Fibroblast of upper back skin (primary cell): ENCODE measurements at regions not wholly inside any gene's neighbourhood (a gene's known extent, or its start where the extent isn't known, plus 50 kb on each side); places are given as distances from the start of the nearest gene placed in this dataset.

Experiments used
- DNase-seq: peaks from one replicate; pipeline ENCODE4 v3.0.0-alpha.2; 2013

DNA sequence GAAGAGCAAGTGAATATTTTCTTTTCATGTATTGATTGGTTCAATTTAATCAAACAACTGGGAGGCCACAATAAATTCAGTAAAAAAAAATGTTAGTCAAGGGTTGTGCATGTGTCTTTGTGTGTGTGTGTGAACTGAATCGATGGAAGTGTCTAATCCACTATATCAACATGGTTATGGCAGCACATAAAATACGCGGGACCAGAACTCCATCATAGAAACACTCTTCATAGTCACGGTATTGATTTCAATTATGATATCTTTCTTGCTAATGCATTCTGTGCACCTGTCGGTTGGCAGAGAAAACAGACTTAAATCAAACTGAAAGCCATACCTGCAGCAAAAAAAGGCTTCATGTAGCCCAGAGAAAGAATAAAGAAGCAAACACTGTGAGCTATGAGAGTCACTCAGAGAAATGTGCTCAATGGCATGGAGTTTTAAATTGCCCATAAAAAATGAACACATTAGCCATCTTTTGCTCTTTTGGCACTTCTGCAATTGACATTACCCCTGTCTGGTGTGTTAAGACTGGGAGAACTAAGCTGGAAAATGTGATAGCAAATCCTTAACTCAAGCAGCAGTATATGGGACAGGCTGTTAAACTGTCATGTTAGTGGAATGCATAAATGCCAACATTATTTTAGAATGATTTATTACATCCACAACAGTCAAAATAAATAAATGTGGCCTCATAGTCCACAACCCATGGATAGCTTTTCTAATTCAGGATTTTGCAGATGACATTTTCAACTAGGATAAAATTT lies 642.4 kb upstream of the C9orf72 start:
- no peak for DNase-seq

- DNase-seq: no peak
These were observed 659.4 kb upstream of the C9orf72 start for GRCh38 chr9:28232686-28233085.

DNA sequence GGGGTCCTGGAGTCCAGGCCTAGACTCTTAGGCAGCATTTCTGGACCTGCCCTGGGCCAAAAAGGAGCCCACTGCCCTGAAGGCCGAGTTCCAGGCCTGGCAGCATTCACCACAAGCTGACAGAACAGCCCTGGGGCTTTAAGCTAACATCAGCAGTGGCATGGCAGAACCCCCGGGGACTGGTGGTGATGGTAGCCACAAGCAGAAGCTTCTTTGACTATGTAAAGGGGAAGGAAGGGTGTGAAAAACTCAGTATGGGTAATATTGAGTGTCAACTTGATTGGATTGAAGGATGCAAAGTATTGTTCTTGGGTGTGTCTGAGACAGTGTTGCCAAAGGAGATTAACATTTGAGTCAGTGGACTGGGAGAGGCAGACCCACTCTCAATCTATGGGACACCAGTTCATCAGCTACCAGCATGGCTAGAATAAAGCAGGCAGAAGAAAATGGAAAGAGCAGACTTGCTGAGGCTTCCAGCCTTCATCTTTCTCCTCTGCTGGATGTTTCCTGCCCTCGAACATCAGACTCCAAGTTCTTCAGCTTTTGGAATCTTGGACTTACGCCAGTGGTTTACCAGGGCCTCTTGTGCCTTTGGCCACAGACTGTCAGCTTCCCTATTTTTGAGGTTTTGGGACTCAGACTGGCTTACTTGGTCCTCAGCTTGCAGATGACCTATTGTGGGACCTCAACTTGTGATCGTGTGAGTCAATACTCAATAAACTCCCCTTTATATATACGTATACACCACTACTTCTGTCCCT lies 661.0 kb upstream of the C9orf72 start:
- peak; percentile 66 for DNase-seq

- peak; percentile 91 for DNase-seq
These were observed 661.6 kb upstream of the C9orf72 start for GRCh38 chr9:28234894-28235277.

GRCh38 chr9:28249424-28249823 lies 676.1 kb upstream of the C9orf72 start:
- DNase-seq: peak; percentile 18

DNA sequence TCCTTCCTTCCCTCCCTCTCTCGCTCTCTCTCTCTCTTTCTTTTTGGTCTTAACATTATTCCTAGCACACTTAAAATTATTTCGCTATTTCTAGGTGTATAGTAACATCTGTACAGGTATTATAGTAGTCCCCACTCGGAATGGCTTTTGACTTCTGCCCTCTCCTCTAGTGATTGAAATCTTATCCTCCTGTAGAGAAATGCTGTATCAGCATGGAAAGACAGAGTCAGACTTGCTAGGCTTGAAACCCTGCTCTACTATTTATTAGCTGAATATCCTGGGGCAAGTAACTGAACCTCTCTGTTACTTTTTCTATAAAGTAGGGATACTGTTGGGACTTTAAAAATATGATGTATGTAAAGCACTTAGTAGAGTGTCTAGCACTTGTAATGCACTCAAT lies 681.9 kb upstream of the C9orf72 start:
- DNase-seq: no peak

- no peak for DNase-seq
These were observed 687.0 kb upstream of the C9orf72 start for GRCh38 chr9:28260330-28260729.

- DNase-seq: peak; percentile 86
These were observed 691.1 kb upstream of the C9orf72 start for GRCh38 chr9:28264368-28264767.

DNA sequence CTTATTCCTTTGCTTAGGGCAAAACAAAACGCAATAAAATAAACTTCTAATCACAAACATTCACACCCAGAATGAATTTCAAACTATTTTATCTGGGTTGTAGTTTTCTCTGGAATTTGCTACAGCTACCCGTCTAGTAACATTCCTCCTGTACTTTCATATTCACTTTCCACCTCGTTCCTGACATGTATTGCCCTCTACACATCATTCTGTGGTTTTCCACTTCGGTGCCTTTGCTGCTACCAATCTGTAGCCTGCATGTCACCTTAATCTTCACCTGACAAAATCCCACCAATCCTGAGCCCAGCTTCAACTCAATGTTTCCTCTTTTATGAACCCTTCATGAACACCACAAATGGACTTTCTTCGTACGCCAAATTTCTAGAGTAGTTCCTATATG lies 694.1 kb upstream of the C9orf72 start:
- no peak for DNase-seq

DNA sequence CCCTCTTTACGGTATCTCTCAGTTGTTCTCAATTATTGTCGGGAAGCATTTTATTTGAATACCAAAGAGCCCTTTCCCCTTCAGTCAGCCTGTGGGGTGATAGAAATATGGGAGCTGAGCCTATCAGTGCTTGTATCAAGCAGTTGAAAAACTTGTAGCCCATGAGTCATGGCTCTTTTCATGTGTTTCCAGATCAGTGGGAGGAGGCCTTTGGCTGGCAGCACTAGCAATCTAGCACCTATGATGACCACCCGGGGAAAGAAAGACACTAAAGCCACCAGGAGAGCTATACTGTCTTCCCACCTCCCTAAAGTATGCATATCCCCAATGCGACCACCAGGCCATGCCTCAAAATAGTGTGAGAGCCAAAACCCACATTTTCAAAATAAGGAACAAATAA lies 696.9 kb upstream of the C9orf72 start:
- DNase-seq: peak; percentile 2

DNA sequence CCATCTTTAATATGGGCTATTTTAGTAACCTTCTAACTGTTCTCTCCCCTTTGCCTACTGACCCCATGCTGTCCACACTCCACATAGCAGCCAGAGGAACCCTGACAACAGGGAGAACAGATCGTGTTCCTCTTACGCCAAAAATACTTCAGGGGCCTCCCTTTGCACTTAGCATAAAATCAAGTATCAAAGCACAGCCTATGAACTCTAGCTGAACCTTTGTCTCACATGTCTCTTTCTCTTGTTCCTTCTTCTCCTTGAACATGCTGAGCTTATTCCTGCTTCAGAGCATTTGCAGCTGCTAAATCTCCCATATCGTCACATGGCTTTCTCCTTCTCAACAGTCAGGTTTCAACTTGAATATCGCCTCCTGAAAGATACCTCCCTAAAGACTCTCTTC lies 698.8 kb upstream of the C9orf72 start:
- no peak for DNase-seq

DNA sequence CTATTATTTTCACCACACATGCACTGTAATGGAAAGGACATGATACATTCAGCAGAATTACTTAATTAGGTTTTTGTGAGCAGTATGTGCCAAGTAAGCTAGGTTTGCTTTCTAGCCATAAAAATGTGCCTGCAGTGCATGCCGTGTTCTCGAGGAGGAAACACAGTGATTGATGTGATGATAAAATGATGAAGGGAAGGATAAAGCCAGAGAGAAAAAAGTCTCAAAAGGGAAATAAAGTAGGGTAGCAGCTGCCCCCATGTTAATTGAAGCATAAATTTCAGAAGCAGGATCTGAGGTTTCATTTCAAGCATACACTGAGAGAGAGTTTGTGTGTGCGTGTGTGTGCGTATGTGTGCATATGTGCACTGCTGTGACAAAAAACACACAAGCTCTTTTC lies 714.2 kb upstream of the C9orf72 start:
- no peak for DNase-seq

GRCh38 chr9:28289746-28290145 lies 716.5 kb upstream of the C9orf72 start:
- no peak for DNase-seq

- DNase-seq: no peak
These were observed 720.2 kb upstream of the C9orf72 start for GRCh38 chr9:28293369-28294090.

- DNase-seq: peak; percentile 63
These were observed 728.0 kb upstream of the C9orf72 start for GRCh38 chr9:28301281-28301680.

DNA sequence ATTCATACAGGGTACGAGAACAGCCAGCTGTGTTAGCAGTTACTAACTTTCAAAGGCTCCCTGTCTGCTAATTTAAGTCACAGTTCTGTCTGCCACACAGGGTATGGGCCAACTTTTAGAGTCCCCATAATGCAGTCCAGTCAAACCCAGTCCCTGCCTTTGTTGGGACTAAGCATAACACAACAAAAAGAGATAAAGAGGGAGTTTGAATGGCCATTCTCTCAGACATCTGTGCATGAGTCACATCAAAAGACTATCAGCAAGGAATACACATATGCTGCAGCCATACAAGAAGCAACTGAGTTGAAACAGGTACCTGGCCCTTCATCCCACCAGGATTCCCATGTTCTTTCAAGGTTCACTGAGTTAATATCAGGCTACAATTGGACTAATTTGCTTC lies 744.5 kb upstream of the C9orf72 start:
- DNase-seq: no peak

- no peak for DNase-seq
These were observed 745.2 kb upstream of the C9orf72 start for GRCh38 chr9:28318515-28318914.

GRCh38 chr9:28319981-28320380 lies 746.7 kb upstream of the C9orf72 start:
- no peak for DNase-seq

DNA sequence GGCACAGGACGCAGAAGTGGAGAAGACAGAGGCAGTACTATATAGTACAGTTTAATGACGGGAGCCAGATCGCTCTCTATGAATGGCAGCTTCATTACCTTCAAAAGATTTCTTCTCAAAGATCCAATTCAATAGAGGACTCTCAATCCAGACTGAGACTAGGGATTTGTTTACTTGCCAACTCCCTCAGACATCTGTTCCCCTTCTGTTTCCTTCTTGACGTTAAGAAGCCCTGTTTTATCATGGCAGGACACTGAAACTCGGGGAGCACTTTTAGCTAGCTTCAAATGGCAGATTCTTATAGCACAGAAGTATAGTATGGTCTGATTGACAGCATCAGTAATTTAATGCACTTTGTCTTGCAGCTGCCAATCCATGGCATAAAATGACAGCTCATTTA lies 747.3 kb upstream of the C9orf72 start:
- no peak for DNase-seq

- DNase-seq: no peak
These were observed 756.0 kb upstream of the C9orf72 start for GRCh38 chr9:28329323-28329722.

GRCh38 chr9:28332648-28333047 lies 759.4 kb upstream of the C9orf72 start:
- no peak for DNase-seq

GRCh38 chr9:28341913-28342312 lies 768.6 kb upstream of the C9orf72 start:
- DNase-seq: no peak

- no peak for DNase-seq
These were observed 769.6 kb upstream of the C9orf72 start for GRCh38 chr9:28342815-28343338.

GRCh38 chr9:28363151-28363562 lies 789.9 kb upstream of the C9orf72 start:
- DNase-seq: no peak
